Breast epithelium (tissue), 4 donors: ENCODE measurements at regions not wholly inside any gene's neighbourhood (a gene's known extent, or its start where the extent isn't known, plus 50 kb on each side); places are given as distances from the start of the nearest gene placed in this dataset.

Experiments
- DNase-seq, 2 donors: peaks; one replicate each; pipeline ENCODE4 v3.0.0-alpha.2; 2019; ENCODE audit warnings: low spot score in 2 of 2
- H3K27ac ChIP-seq, 2 donors: fragments of 200-600 bp; sonication (generic) in 1 of 2; one replicate each; pipeline ENCODE4 v1.5.1; 2016 to 2019; ENCODE audit warnings: mild to moderate bottlenecking in 1 of 2
- H3K27me3 ChIP-seq, 2 donors: fragments of 200-600 bp; sonication (generic) in 1 of 2; one replicate each; pipeline versions ENCODE4 v1.5.1 to v1.6.0; 2017 to 2019; ENCODE audit warnings: control low read depth in 1 of 2, mild to moderate bottlenecking in 1 of 2
- H3K36me3 ChIP-seq: fragments of 200-600 bp; one replicate; pipeline ENCODE4 v1.5.1; 2019
- H3K4me1 ChIP-seq, 2 donors: fragments of 200-600 bp; sonication (generic); one replicate each; pipeline ENCODE4 v1.5.1; 2016 to 2019; ENCODE audit warnings: control low read depth in 1 of 2
- H3K4me3 ChIP-seq, 3 donors: fragments of 200-600 bp; sonication (generic); 1 replicate in 2 of 3; 2 replicates in 1 of 3; pipeline ENCODE4 v1.5.1; 2016 to 2019; ENCODE audit warnings: mild to moderate bottlenecking in 3 of 3, moderate library complexity in 2 of 3
- H3K9me3 ChIP-seq, 2 donors: fragments of 200-600 bp; sonication (generic) in 1 of 2; one replicate each; pipeline ENCODE4 v1.5.1; 2016 to 2019; ENCODE audit warnings: control low read depth in 1 of 2
- POLR2A ChIP-seq: fragments of 450-650 bp; IDR thresholded peaks from one replicate; pipeline ENCODE4 v1.6.1; 2016; ENCODE audit warnings: antibody characterized with exemption, mild to moderate bottlenecking, moderate library complexity
- POLR2AphosphoS5 ChIP-seq, 3 donors: sonication (generic); formaldehyde crosslinking; IDR thresholded peaks; one replicate each; pipeline ENCODE4 v1.6.1; 2017; ENCODE audit warnings: antibody characterized with exemption in 3 of 3
- intact Hi-C: fragments of 100-400 bp; cut with DNase I; formaldehyde crosslinking; loops from one replicate; pipeline ENCODE4 v1.15.1; 2023; ENCODE audit warnings: low total_unique reads
- TF ChIP-seq, protein P1 (sequence below), 3 donors: fragments of 450-650 bp; IDR thresholded peaks; one replicate each; pipeline ENCODE4 v1.5.1; 2016 to 2017; ENCODE audit warnings: antibody characterized with exemption in 3 of 3, mild to moderate bottlenecking in 3 of 3, moderate library complexity in 3 of 3

DNA sequence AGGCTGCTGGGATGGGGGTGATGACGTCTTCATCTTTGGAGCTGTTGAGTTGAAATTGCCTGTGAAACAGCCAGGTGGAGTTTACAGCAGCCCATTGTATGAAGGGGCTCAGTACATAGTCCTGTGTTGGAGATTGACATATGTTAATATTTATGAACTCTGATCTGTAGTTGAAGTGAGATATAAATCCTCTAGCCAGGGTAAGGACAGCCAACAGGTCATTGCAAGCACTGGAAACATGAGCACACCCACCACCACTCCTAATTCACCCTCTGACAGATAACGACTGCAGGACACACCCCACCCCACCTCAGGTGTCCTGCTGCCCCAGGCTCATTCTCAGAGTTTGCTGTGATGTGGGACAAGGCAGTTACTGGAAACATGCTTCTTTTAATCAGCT lies 112.4 kb upstream of the TRIB2 start:
- Histone ChIP-seq H3K27ac (no peak overlapping the region), H3K36me3 (no peaks in the 10 kb centered on the region), H3K27me3 (no peaks in the 10 kb centered on the region), H3K4me3 (no peak overlapping the region), H3K4me1 (no peaks in the 10 kb centered on the region), H3K9me3 (no peaks in the 10 kb centered on the region)
- intact Hi-C loops = no loop called here
- TF ChIP-seq, protein P1, sequence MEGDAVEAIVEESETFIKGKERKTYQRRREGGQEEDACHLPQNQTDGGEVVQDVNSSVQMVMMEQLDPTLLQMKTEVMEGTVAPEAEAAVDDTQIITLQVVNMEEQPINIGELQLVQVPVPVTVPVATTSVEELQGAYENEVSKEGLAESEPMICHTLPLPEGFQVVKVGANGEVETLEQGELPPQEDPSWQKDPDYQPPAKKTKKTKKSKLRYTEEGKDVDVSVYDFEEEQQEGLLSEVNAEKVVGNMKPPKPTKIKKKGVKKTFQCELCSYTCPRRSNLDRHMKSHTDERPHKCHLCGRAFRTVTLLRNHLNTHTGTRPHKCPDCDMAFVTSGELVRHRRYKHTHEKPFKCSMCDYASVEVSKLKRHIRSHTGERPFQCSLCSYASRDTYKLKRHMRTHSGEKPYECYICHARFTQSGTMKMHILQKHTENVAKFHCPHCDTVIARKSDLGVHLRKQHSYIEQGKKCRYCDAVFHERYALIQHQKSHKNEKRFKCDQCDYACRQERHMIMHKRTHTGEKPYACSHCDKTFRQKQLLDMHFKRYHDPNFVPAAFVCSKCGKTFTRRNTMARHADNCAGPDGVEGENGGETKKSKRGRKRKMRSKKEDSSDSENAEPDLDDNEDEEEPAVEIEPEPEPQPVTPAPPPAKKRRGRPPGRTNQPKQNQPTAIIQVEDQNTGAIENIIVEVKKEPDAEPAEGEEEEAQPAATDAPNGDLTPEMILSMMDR (IDR thresholded peaks at IDR 0.05) = no peak
- TF ChIP-seq POLR2A = no peak
- TF ChIP-seq POLR2AphosphoS5 (IDR thresholded peaks at IDR 0.05) = no peak
- DNase-seq = no peak

DNA sequence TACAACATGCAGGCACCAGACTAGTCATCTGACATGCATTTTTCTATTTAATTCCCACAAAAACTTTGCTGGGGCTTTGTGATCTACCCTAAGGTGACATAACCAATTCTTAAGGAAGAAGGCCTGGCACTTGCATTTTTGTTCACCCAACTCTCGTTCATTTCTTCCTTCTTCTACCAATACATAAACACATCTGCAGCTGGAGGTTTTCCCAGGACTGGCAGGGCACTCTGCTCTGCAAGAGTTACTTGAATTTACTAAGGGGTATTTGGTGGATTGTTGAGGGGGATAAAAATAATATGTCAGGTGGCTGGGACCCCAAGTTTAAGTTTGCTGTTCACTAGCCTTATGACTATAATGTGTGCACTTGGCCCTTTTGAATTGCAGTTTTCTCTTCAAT lies 111.4 kb upstream of the TRIB2 start:
- Histone ChIP-seq H3K9me3 (no peaks in the 10 kb centered on the region), H3K4me3 (no peak overlapping the region), H3K36me3 (no peaks in the 10 kb centered on the region), H3K4me1 (no peaks in the 10 kb centered on the region), H3K27ac (no peak overlapping the region), H3K27me3 (no peaks in the 10 kb centered on the region)
- intact Hi-C loops = no loop called here
- DNase-seq = no peak
- TF ChIP-seq POLR2A (no peak), POLR2AphosphoS5 (IDR thresholded peaks at IDR 0.05) (no peak)
- TF ChIP-seq, protein P1 (IDR thresholded peaks at IDR 0.05) = no peak

DNA sequence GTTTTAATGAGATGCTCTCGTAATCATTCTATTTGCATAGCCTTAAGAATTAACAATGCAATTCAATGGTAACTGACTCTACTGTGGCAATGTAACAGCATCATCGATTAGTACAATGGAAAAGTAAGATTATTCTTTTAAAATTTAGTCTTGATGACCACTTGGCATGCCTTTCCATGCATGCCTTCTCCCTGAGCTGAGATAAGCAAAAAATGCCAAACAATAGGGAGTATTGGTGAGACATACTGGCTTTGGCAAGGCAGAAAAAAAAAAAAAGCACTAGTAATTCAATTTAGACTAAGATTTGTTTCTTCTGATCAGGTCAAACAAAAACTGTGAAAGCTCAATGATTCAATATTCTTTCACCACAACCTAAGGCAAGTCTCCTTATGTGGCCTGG lies 110.8 kb upstream of the TRIB2 start:
- Histone ChIP-seq H3K9me3 (no peaks in the 10 kb centered on the region), H3K4me1 (no peaks in the 10 kb centered on the region), H3K4me3 (no peak overlapping the region), H3K27ac (no peak overlapping the region), H3K27me3 (no peaks in the 10 kb centered on the region), H3K36me3 (no peaks in the 10 kb centered on the region)
- no peak for DNase-seq
- TF ChIP-seq POLR2A (no peak), POLR2AphosphoS5 (IDR thresholded peaks at IDR 0.05) (no peak)
- TF ChIP-seq, protein P1 (IDR thresholded peaks at IDR 0.05) = no peak
- intact Hi-C loops = no loop called here

DNA sequence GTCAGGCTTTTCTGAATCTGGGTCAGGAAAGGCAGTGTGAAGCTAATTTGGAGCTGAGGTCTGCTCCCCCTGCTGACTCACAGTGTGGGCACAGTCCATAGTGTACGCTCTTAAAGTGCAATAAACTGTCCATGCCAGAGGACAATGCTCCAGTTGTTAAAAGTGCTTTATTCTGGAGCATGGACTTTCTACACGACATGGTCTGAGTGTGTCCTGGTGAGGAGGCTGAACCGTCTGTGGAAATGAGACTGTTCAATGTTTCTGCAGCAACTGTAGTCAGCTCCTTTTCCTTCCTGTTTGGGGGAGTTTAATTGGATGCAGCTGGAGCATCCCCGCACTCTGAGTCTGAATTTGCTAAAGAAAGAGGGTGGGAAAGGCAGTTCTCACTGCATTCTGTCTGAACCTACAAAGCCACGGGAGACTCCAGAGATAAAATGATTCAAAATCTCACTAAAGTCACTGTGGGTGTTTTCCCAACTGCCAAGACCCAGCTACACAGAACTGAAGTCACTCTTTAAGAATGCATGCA lies 110.2 kb upstream of the TRIB2 start:
- H3K27ac ChIP-seq = no peak overlapping the region
- no peaks in the 10 kb centered on the region for H3K9me3 ChIP-seq
- no peaks in the 10 kb centered on the region for H3K36me3 ChIP-seq
- no peaks in the 10 kb centered on the region for H3K4me1 ChIP-seq
- H3K27me3 ChIP-seq = no peaks in the 10 kb centered on the region
- no peak for TF ChIP-seq POLR2A
- TF ChIP-seq, protein P1 (IDR thresholded peaks at IDR 0.05) = no peak
- no peak for TF ChIP-seq POLR2AphosphoS5 (IDR thresholded peaks at IDR 0.05)
- H3K4me3 ChIP-seq = no peak overlapping the region
- DNase-seq = no peak
- intact Hi-C loops = no loop called here

DNA sequence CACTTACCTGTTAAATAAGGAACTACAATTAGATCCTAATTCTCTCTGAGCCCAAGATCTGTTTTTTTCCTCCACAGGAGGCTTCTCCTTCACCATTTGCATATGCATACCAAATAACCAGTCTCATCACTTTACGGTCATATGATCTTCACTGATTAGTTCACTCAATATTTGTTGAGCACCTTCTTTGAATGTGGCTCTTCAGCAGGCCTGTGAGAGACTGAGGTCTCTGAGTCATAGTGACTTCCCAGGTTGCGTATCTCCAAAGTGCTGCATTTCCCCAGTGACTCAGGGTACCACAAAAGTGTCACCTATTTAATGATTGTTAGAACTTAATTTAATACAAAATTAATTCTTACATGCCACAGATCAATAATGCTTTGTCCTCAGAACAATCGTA lies 108.8 kb upstream of the TRIB2 start:
- Histone ChIP-seq H3K36me3 (no peaks in the 10 kb centered on the region), H3K9me3 (no peaks in the 10 kb centered on the region), H3K27me3 (no peaks in the 10 kb centered on the region), H3K4me3 (no peak overlapping the region), H3K27ac (no peak overlapping the region), H3K4me1 (no peaks in the 10 kb centered on the region)
- intact Hi-C loops = no loop called here
- DNase-seq = no peak
- TF ChIP-seq POLR2AphosphoS5 (IDR thresholded peaks at IDR 0.05) (no peak), POLR2A (no peak)
- TF ChIP-seq, protein P1 (IDR thresholded peaks at IDR 0.05) = no peak
